ENCODE measurements at regions not wholly inside any gene's neighbourhood (a gene's known extent, or its start where the extent isn't known, plus 50 kb on each side); places are given as distances from the start of the nearest gene placed in this dataset.

DNA sequence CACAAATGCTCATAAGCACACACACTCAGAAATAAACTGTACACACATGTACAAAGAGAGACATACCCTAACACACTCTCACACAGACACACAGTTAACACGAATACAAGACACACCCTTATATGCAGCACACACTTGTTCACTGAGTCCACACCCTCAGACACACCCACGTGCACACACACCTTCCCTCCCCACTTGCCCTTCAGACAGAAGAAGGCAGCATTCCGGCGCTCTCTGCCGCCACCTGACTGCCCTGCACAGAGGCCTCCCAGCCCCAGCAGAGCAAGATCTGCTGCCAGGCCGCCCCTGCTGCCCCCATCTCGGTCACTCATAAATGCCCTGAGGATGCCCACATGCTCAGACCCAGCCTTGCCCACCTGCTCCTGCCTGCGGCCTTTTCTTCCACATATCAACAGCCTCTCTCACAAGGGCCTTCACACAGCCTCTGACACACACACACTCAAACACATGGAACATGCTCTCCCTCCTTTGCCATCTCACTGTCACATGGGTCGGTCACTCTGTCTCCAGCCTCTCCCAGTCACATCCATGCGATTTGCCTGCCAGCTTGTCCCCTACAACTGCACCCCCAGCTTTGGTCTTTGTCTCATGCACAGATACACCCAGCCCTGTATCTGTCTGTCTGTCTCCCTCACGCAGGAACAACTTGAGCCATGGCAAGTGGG lies 71.1 kb downstream of the EPHB3 start:
- no peak for DNase-seq
- Histone ChIP-seq H3K27ac (no peak overlapping the region), H3K4me1 (replicated peaks in 1 of 2) (no peaks in the 10 kb centered on the region), H3K27me3 (no peaks in the 10 kb centered on the region), H3K36me3 (replicated peaks in 1 of 2) (no peaks in the 10 kb centered on the region), H3K4me3 (no peak overlapping the region), H3K9me3 (replicated peaks in 1 of 3) (no peaks in the 10 kb centered on the region)
- TF ChIP-seq, protein P1, sequence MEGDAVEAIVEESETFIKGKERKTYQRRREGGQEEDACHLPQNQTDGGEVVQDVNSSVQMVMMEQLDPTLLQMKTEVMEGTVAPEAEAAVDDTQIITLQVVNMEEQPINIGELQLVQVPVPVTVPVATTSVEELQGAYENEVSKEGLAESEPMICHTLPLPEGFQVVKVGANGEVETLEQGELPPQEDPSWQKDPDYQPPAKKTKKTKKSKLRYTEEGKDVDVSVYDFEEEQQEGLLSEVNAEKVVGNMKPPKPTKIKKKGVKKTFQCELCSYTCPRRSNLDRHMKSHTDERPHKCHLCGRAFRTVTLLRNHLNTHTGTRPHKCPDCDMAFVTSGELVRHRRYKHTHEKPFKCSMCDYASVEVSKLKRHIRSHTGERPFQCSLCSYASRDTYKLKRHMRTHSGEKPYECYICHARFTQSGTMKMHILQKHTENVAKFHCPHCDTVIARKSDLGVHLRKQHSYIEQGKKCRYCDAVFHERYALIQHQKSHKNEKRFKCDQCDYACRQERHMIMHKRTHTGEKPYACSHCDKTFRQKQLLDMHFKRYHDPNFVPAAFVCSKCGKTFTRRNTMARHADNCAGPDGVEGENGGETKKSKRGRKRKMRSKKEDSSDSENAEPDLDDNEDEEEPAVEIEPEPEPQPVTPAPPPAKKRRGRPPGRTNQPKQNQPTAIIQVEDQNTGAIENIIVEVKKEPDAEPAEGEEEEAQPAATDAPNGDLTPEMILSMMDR (IDR thresholded peaks at IDR 0.05): no peak
- TF ChIP-seq POLR2A (IDR thresholded peaks at IDR 0.05): no peak
- intact Hi-C loops (cut with DNase I): no loop called here
- WGBS, 4 donors: 84 to 89% (median 86%) methylated on average over 11 of the region's 11 CpGs

Measured in adrenal gland (tissue), 9 donors.